NOMO-1 treated with dmso at 0.1 percent for 144 hours (cell line): ENCODE measurements at regions not wholly inside any gene's neighbourhood (a gene's known extent, or its start where the extent isn't known, plus 50 kb on each side); places are given as distances from the start of the nearest gene placed in this dataset.
A peak's percentile ranks its signal among the peaks of the same experiment; 100 is the strongest.
"Not testable (repeated sequence)": the region's sequence is repeated elsewhere in the genome, so short reads cannot be mapped to it uniquely, and the experiment has no call there.

Experiments
- DNase-seq: peaks from one replicate; lab custom pipeline; 2025; ENCODE audit not compliant: unreplicated experiment; lab: John Stamatoyannopoulos, UW

- no peak for DNase-seq
These were observed 100.6 kb upstream of the PNPLA4 start for GRCh38 chrX:8027827-8028226.

DNA sequence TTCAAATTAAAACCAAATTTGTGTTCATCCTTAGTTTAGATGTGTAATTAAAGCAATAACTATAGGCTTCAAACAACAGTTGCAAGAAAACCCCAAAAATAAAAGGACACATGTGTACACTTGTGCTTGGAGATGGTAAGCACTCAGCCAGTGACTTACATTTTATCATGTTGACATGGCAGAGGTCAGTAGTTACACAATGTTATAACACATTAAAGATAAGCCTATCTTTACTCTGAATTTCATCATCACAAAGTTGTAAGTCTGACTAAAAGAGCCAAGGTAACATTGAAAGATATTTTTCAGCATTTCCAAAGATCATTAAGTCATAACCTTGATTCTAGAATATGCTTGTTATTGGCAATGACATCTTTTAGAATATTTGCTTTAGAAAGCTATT, 98.5 kb upstream of the PNPLA4 start:
- DNase-seq: no peak

- DNase-seq: no peak
These were observed 91.7 kb upstream of the PNPLA4 start for GRCh38 chrX:8018934-8019333.

DNA sequence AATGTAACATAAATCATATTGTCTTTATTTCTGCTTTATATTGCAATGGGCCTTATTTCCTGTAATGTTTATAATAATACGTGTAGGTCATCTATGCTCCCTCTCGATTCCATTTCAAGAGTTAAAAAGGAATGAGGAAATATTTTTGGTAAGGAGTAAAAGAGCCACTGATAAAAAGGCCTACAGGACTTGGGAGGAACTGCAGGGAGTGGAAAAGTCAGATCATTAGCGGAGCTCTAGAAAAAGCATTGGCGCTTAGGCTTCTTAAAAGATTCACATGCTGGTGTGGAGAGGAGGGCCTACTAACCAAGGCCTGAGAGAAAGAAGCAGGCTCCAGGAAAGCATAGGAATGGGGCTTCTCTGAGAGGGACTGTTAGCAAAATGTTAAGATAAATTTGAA, 82.9 kb upstream of the PNPLA4 start:
- DNase-seq: no peak

DNA sequence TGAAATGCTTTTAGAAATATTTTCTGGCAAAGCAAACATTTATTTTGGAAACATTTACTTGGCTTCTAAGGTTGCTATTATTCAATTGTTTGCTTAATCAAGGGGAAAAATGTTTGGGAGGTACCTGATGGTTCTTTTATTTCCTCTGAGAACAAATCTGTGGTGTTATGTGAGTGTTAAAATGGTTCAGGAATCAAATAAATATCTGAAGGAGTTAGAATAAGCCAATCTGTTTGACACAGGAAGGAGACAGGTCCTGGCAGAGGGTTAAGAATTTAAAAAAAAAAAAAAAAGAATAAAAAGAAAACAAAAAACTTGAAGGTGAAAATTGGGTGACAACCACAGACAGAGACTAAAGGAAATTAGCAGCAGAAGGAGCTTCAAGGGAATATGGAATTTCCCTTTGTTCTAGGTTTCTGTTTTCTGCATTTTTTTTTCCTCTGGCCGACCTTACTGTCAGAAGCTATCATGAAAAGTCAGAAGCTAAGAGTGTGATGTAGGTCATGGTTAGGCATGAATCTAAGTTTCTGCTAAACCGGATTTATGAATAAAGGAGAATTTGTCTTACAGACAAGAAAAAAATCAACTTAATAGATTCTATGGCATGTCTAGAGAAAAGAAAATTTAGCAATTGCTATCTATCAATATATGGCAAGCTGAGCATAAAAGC, 78.6 kb upstream of the PNPLA4 start:
- no peak for DNase-seq

DNA sequence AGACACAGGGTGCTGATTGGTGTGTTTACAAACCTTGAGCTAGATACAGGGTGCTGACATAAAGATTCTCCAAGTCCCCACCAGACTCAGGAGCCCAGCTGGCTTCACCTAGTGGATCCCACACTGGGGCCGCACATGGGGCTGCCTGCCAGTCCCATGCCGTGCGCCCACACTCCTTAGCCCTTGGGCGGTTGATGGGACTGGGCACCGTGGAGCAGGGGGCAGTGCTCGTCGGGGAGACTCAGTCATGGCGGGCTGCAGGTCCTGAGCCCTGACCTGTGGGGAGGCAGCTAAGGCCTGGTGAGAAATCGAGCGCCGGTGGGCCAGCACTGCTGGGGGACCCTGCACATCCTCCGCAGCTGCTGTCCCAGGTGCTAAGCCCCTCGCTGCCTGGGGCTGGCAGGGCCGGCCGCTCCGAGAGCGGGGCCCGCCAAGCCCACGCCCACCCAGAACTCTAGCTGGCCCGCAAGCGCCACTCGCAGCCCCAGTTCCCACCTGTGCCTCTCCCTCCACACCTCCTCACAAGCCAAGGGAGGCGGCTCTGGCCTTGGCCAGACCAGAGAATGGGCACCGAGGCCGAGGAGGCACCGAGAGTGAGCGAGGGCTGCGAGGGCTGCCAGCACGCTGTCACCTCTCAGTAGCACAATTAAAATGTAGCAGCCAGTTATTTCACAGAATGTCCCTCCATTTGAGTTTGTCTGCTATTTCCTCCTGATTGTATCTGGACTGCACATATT, 76.1 kb upstream of the PNPLA4 start:
- no peak for DNase-seq

DNA sequence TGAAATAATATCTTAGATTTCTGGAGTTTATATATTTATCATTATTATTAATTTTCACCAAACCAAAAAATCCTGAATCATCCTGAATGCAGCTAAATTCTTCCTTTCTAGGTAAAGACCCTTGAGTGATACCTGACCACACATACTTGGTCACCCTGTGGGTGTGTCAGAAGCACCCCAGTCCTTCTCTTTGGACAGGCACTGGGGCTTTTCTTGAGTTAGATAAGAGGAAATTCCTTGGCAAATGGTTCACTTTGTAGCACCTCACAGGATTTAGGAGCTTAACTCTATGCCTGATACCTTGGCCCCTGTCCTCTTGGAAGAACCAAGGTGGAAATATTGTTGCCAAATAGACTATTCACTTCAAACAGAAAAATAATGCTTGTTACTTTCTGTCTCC, 69.6 kb upstream of the PNPLA4 start:
- DNase-seq: no peak

- peak; percentile 11 for DNase-seq
These were observed 69.2 kb upstream of the PNPLA4 start for GRCh38 chrX:7996414-7996813.

GRCh38 chrX:7993873-7994272, 66.7 kb upstream of the PNPLA4 start:
- DNase-seq: no peak

DNA sequence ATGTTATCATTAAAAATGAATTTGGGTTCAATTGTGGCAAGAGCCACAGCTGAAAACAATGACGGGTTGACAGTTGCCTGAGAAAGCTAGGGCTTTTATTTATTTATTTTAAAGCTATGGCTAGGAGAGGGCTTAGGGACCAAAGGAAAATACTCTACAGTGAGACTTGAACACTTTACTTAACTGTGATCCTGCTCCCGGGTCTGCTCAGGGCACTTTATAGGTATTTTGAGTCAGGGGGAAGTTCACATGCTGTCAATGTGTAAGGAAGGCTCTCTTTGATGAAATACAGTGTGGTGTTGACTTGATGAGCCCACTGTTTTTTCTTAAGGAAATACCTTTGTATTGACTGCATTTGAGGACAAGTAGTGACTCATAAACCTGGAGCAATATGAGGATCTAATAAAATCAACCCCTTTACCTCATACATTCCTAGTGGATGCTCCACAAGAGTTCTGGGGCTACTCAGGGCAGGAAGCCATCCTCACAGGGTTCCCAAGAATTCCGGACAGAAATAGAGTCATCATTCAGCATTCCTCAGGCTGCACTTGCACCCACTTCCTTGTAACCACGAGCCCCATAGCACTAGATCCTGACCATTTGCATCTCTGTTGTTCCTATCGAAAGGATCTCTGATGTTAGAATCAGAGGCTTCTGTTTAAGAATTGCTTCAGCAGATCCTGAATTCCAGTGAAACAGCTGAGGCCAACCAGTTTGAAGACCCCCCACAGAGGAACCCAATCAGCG, 61.0 kb upstream of the PNPLA4 start:
- DNase-seq: not testable (repeated sequence)

GRCh38 chrX:7987160-7988012, 60.2 kb upstream of the PNPLA4 start:
- DNase-seq: peak; percentile 59

GRCh38 chrX:7986738-7987137, 59.5 kb upstream of the PNPLA4 start:
- not testable (repeated sequence) for DNase-seq

DNA sequence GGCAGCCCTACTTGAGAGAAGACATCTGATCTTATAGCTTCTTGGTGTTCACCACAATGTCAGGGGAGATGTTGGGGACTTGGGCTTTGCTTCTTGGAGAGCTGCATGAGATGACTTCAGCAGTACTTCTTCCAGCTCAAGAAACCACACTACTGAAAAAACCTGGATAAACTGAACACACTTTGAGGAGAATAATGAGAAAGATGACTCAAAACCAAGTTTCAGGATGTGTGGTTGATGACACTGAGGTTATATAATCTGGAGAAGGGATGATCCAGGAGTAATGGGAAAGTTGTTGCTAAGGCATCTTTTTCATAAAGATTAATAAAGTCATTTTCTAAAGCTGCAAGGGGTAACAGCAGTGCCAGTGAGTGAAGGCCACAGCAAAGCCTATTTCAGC, 58.4 kb upstream of the PNPLA4 start:
- DNase-seq: no peak

- DNase-seq: no peak
These were observed 56.4 kb upstream of the PNPLA4 start for GRCh38 chrX:7983581-7983980.
